Gastroesophageal sphincter (tissue), 4 donors: ENCODE measurements at regions not wholly inside any gene's neighbourhood (a gene's known extent, or its start where the extent isn't known, plus 50 kb on each side); places are given as distances from the start of the nearest gene placed in this dataset.

Experiments used
- ATAC-seq: fragments of 150-250 bp; one replicate; pipeline ENCODE4 v1.9.1; 2016; ENCODE audit warnings: mild to moderate bottlenecking, moderate library complexity
- H3K27ac ChIP-seq, 4 donors: fragments of 200-600 bp; sonication (generic) in 3 of 4; 1 replicate in 3 of 4; 2 replicates in 1 of 4; pipeline ENCODE4 v1.5.1; 2016 to 2019
- H3K27me3 ChIP-seq: fragments of 200-600 bp; sonication (generic); one replicate; pipeline ENCODE4 v1.5.1; 2019
- H3K36me3 ChIP-seq, 2 donors: fragments of 200-600 bp; sonication (generic); one replicate each; pipeline ENCODE4 v1.5.1; 2019; ENCODE audit warnings: control low read depth in 1 of 2
- H3K4me1 ChIP-seq, 3 donors: fragments of 200-600 bp; sonication (generic); 1 replicate in 2 of 3; 2 replicates in 1 of 3; pipeline ENCODE4 v1.5.1; 2016 to 2019; ENCODE audit warnings: control low read depth in 2 of 3
- H3K4me3 ChIP-seq, 2 donors: fragments of 200-600 bp; sonication (generic); one replicate each; pipeline ENCODE4 v1.5.1; 2019; ENCODE audit warnings: mild to moderate bottlenecking in 1 of 2, moderate library complexity in 1 of 2
- H3K9me3 ChIP-seq, 3 donors: fragments of 200-600 bp; sonication (generic); one replicate each; pipeline ENCODE4 v1.5.1; 2017 to 2019; ENCODE audit warnings: control low read depth in 2 of 3
- EP300 ChIP-seq: sonication (generic); formaldehyde crosslinking; IDR thresholded peaks from one replicate; pipeline ENCODE4 v1.6.1; 2017; ENCODE audit warnings: antibody characterized with exemption, mild to moderate bottlenecking
- POLR2A ChIP-seq, 2 donors: fragments of 450-650 bp; IDR thresholded peaks; one replicate each; pipeline ENCODE4 v1.6.1; 2017; ENCODE audit warnings: antibody characterized with exemption in 2 of 2, mild to moderate bottlenecking in 2 of 2, moderate library complexity in 1 of 2
- POLR2AphosphoS5 ChIP-seq: sonication (generic); formaldehyde crosslinking; IDR thresholded peaks from one replicate; pipeline ENCODE4 v1.6.1; 2017; ENCODE audit warnings: antibody characterized with exemption
- WGBS, 2 donors: methylation state at CpG; one replicate each; pipeline ENCODE4 v1.1.5; 2018; ENCODE audit warnings: low coverage in 1 of 2; 5-methylcytosine and 5-hydroxymethylcytosine counted together
- TF ChIP-seq, protein P1 (sequence below), 4 experiments: fragments of 200-600 bp in 2 of 4; fragments of 450-650 bp in 2 of 4; sonication (generic) in 1 of 4; IDR thresholded peaks; one replicate each; pipeline ENCODE4 v1.5.1; 2017 to 2019; ENCODE audit warnings: antibody characterized with exemption in 4 of 4, mild to moderate bottlenecking in 2 of 4, moderate library complexity in 2 of 4

DNA sequence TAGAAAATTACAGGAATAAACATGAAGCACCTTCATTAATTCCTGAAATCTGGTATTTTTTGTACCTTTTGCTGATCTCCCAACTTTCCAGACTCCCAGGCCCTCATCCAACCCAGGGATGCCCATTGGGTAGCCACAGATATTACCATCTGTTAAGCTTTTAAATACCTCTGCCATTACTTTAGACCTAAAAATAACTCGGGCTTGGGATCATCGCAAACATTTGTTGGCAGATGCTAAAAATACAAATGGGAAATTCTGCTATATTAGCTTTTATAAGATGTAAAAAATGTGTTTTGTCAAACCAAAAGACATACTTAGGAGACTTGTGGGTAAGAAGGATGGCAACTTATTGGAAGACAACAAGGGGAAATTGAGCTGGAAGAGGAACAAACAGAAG lies 376.1 kb downstream of the CENPW start:
- Histone ChIP-seq H3K36me3 (no peaks in the 10 kb centered on the region), H3K4me1 (peaks cover 0 to 30% (median 10%) of the 10 kb centered on the region in 3 donors), H3K27ac (peak overlapping the region in 1 of 4 donors; percentile 27), H3K27me3 (no peaks in the 10 kb centered on the region), H3K9me3 (no peaks in the 10 kb centered on the region), H3K4me3 (no peak overlapping the region)
- ATAC-seq: no peak
- TF ChIP-seq POLR2AphosphoS5: no peak
- no peak for TF ChIP-seq EP300
- TF ChIP-seq POLR2A (IDR thresholded peaks at IDR 0.05): no peak
- TF ChIP-seq, protein P1, sequence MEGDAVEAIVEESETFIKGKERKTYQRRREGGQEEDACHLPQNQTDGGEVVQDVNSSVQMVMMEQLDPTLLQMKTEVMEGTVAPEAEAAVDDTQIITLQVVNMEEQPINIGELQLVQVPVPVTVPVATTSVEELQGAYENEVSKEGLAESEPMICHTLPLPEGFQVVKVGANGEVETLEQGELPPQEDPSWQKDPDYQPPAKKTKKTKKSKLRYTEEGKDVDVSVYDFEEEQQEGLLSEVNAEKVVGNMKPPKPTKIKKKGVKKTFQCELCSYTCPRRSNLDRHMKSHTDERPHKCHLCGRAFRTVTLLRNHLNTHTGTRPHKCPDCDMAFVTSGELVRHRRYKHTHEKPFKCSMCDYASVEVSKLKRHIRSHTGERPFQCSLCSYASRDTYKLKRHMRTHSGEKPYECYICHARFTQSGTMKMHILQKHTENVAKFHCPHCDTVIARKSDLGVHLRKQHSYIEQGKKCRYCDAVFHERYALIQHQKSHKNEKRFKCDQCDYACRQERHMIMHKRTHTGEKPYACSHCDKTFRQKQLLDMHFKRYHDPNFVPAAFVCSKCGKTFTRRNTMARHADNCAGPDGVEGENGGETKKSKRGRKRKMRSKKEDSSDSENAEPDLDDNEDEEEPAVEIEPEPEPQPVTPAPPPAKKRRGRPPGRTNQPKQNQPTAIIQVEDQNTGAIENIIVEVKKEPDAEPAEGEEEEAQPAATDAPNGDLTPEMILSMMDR (IDR thresholded peaks at IDR 0.05): no peak
- 20 to 36% methylated on average over 2 of the region's 2 CpGs for WGBS, 2 donors

DNA sequence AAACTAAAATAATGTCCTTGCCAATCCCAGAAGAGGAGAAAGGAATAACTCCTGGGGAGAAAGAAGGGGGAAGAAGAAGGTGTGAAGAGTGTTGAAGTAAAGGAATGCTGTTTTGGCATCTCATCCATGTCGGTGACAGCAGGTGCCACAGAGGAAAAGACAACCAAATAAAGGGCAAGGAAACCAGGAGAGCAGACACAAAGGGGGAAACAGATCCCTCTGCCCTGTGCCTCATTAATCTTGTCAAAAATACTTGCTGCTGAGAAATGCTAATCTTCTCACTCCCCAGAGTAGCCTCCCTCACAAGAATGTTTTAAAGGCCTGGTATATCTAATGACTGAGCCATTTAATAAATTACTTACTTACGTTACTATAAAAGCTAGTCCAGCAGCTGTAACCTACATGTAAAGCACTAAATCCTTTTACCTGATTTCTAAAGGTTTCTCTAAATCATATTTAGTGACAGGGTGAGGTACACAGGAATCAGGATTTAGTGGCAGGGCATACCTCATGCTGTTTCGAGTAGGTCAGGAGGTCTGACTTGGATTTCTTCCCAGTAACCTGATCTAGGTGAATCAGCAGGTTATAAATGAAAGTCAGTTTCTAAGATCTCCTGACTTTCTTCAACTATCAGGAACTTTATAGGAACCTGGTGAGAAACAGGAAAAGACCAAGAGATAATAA lies 377.1 kb downstream of the CENPW start:
- no peak for ATAC-seq

DNA sequence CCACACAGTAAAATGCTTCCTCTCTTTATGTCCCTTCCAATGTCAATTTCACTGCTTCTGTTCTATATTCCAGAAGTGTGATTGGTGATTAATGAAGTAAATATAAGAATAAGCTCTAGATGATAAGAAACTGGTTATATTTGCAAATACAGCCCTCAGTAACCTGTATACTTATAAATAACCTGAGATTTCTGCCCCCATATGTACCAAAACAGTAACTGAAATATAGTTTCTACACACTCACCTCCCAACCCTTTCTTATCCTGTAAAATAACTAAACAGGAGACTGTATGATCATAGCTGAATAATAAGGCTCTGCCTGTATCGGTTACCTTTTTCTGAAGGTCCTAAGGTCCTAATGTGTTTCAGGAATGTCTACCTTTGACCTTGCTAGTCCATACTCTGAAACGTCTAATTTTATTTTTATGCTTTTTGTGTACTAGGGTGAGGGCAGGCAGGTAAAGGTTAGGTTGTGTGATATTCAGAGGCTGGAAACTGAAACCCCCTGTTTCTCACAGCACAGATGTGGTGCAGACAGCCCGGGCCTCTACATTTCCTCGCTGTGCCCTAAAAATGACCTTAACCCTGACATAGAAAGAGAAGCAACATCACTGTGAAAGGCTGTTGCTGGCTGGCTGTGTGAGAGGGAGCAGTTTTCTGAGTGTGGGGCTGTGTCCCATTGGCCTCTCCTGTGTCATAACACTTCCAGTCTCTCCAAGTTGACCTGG lies 378.8 kb downstream of the CENPW start:
- Histone ChIP-seq H3K9me3 (no peaks in the 10 kb centered on the region), H3K4me1 (peaks cover 0 to 30% (median 10%) of the 10 kb centered on the region in 3 donors), H3K4me3 (no peak overlapping the region), H3K27me3 (no peaks in the 10 kb centered on the region), H3K27ac (no peak overlapping the region), H3K36me3 (no peaks in the 10 kb centered on the region)
- WGBS, 2 donors: 64 to 74% methylated on average over 2 to 4 of the region's 4 CpGs
- TF ChIP-seq, protein P1 (IDR thresholded peaks at IDR 0.05): no peak
- no peak for TF ChIP-seq POLR2AphosphoS5
- TF ChIP-seq POLR2A (IDR thresholded peaks at IDR 0.05): no peak
- TF ChIP-seq EP300: no peak
- ATAC-seq: no peak

More for the DNA sequence above, 377.1 kb downstream of the CENPW start:
- Histone ChIP-seq H3K4me3 (no peak overlapping the region), H3K36me3 (no peaks in the 10 kb centered on the region), H3K9me3 (no peaks in the 10 kb centered on the region), H3K27me3 (no peaks in the 10 kb centered on the region), H3K4me1 (peaks cover 0 to 30% (median 10%) of the 10 kb centered on the region in 3 donors), H3K27ac (peak overlapping the region in 3 of 4 donors; percentile 27 to 46 (median 35))
- TF ChIP-seq EP300 (no peak), POLR2AphosphoS5 (no peak), POLR2A (IDR thresholded peaks at IDR 0.05) (no peak)
- TF ChIP-seq, protein P1 (IDR thresholded peaks at IDR 0.05): no peak
- 34 to 50% methylated on average over 3 of the region's 3 CpGs for WGBS, 2 donors

DNA sequence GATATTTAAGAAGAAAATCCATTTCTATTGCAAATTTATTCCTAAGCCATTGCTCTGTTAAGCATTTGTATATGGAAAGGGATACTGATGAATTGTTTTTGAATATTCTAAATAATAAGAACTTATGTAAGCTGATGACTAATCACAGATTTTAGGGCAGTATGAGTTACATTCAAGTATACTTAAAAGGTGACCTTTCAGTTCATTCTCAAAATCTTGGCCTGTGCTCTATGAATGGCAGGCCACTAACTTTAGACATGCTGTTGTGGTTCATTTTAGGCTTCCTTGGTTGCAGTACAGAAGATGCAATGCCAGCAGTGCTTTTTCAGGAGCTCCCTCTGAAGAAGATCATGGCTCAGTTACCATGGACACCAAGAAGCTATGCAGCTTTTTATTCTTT lies 380.4 kb downstream of the CENPW start:
- no peak for TF ChIP-seq EP300
- no peak for TF ChIP-seq POLR2A (IDR thresholded peaks at IDR 0.05)
- no peaks in the 10 kb centered on the region for H3K9me3 ChIP-seq
- ATAC-seq: no peak
- peaks cover 0 to 30% (median 10%) of the 10 kb centered on the region in 3 donors for H3K4me1 ChIP-seq
- H3K27me3 ChIP-seq: no peaks in the 10 kb centered on the region
- no peaks in the 10 kb centered on the region for H3K36me3 ChIP-seq
- no peak overlapping the region for H3K4me3 ChIP-seq
- no peak overlapping the region for H3K27ac ChIP-seq

DNA sequence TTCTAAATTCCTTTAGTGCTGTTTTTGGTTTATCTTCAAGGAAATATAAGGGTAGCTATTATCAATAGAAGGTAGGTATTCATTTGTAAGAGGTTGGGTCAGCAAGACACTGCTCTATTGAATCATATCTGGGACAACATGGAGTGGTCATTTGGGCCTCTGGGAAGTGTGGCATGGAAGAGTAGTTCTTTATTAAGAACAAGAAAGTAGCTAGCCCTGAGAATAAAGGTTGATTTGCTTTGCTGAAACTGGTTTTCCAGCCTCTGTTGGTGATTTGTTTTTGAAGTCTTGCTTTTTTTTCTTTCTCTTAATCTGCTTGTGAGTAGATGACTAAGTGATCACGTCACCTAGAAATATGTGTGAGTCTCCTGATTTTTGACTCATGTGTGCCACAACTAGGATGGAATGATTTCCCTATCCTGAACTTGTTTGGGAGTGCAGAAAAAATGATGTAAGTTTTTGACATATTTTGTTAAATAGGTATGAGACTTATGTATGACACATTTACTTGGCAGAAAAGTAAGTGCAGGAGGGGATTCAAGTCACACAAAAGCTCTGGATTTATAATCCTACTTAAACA lies 381.8 kb downstream of the CENPW start:
- no peak for TF ChIP-seq POLR2AphosphoS5
- TF ChIP-seq EP300: no peak
- TF ChIP-seq, protein P1 (IDR thresholded peaks at IDR 0.05): no peak
- TF ChIP-seq POLR2A (IDR thresholded peaks at IDR 0.05): no peak
- 38 to 54% methylated on average over 1 of the region's 1 CpG for WGBS, 2 donors
- H3K36me3 ChIP-seq: no peaks in the 10 kb centered on the region
- peaks cover 0 to 20% (median 6%) of the 10 kb centered on the region in 3 donors for H3K4me1 ChIP-seq
- no peak overlapping the region for H3K4me3 ChIP-seq
- H3K27me3 ChIP-seq: no peaks in the 10 kb centered on the region
- no peaks in the 10 kb centered on the region for H3K9me3 ChIP-seq
- no peak for ATAC-seq
- no peak overlapping the region for H3K27ac ChIP-seq
